VCaP (cell line): ENCODE measurements at regions not wholly inside any gene's neighbourhood (a gene's known extent, or its start where the extent isn't known, plus 50 kb on each side); places are given as distances from the start of the nearest gene placed in this dataset.

Source experiments
- H3K27ac ChIP-seq: fragments of 450-650 bp; 2 replicates; pipeline ENCODE4 v1.5.1; 2017
- CTCF ChIP-seq: fragments of 450-650 bp; conservative IDR thresholded peaks from 2 replicates; pipeline ENCODE4 v1.5.1; 2017; ENCODE audit warnings: mild to moderate bottlenecking, moderate library complexity

GRCh38 chr5:109989161-109989560 lies 299.4 kb downstream of the MAN2A1 start:
- H3K27ac ChIP-seq: peak overlapping the region; percentile 62
- TF ChIP-seq CTCF: no peak

DNA sequence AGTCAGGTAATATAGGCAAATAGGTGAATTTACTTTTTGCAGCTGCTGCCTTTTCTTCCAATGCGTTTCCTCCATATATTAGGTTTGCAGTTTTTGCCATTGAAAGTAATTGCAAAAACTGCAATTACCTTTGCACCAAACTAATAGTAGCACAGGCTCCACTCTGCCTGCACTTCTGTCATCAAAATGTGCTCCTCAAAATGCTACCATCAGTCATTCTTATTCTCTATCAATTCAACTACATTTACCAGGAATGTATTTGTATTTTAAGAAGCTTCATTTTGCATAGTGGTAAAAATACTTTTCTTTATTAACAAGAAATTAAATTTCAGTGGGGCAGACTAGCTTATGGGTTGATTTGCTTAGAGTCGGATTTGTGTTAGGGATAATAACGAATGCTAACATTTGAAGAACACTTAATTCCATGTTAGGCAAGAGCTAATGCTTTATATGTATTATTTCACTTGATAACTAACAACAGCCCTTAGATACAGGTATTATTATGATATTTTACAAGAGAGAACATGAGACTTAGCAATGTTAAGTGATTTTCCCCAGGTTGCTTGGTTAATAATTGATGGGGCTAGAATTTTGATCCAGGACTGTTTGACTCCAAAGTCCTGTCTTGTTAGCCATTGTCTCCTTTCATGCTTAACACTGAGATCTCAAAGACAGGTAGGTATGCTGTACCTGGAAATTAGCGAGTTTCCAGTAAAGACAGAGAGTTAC lies 300.4 kb downstream of the MAN2A1 start:
- TF ChIP-seq CTCF: no peak
- no peak overlapping the region for H3K27ac ChIP-seq

DNA sequence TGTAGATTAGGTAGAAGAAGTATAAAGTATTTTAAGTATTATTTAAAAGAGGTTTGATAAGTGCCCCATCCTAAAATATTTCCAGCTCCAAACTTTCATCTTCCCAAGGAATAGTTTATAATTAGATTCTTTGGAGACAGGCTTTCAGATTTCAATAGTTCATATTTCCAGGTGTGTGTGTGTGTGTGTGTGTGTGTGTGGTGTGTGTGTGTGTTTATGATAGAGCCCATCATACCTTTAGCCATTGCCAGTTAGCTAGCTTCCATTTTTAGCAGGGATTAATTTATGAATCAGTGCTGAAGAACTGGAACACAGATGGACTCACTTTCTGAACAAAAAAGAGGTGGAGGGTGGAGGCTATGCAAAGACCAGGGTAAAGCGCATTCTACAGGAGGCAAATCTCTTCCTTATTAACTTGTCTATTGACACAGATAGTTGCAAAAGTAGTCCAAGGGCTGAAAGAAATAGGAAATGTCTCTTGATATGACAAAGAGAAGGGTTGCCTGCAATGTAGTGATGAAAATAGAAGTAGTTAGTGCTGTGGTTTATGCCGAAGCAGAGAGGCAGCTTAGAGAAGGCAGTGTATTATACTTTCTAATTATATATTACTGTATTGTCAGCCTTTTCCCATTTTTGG lies 301.1 kb downstream of the MAN2A1 start:
- no peak overlapping the region for H3K27ac ChIP-seq
- TF ChIP-seq CTCF: no peak

- no peak overlapping the region for H3K27ac ChIP-seq
- no peak for TF ChIP-seq CTCF
These were observed 302.7 kb downstream of the MAN2A1 start for GRCh38 chr5:109992264-109992915.

DNA sequence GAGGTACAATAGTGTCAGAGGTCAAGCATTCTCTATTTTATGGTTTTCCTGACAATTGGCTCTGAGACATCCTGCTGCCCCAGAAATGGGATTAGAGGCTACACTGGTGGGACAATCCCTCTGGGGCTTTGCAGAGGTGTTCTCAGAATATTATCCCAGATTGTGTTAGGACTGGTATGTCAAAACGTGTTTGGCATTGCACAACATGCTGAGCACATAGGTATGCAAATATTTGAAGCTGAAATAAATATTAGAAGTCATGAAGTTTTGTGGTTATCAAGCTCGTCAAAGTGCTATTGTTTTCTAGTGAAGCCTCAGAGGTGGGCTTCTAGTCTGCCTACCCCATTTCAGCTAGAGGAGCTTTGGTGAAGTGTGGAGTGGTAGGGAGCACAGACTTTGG lies 304.4 kb downstream of the MAN2A1 start:
- TF ChIP-seq CTCF: no peak
- no peak overlapping the region for H3K27ac ChIP-seq

- no peak for TF ChIP-seq CTCF
- no peak overlapping the region for H3K27ac ChIP-seq
These were observed 306.5 kb downstream of the MAN2A1 start for GRCh38 chr5:109996246-109996645.

DNA sequence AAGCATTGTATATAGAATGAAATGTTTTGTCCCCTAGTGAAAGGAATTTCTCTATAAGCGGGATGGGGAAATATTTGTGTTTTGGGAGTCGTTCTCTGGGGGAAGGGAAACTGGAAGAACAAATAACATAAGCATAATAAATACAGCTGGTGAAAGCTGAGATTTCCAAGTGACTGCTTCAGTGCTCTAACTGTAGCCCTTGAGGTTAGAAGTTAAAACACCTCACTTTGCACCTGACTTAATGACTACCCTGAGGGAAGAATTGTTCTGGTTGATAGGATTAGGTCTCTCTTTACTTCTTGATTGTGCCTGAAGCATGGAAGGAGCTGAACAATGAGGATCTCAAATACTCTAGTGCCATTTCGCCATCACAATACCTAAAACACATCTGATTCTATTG lies 307.4 kb downstream of the MAN2A1 start:
- no peak overlapping the region for H3K27ac ChIP-seq
- no peak for TF ChIP-seq CTCF
